ENCODE measurements at regions not wholly inside any gene's neighbourhood (a gene's known extent, or its start where the extent isn't known, plus 50 kb on each side); places are given as distances from the start of the nearest gene placed in this dataset.

- no peak for DNase-seq (ENCODE audit: low read depth, low spot score)
- ChIA-PET CTCF (interaction anchor here (1.4 kb wide), 1 partner anchor 21 kb away, joined by 3 read pairs; no protein-coding TSS in a partner anchor), SMC1A (ENCODE audit: uncharacterized antibody, unreplicated experiment) (interaction anchor here (0.6 kb wide), 1 partner anchor 152 kb away, joined by 3 read pairs; no protein-coding TSS in a partner anchor), RAD21 (ENCODE audit: unreplicated experiment) (no interaction called here), POLR2A (no interaction called here)
- Histone ChIP-seq H3K9me3 (replicated peaks; ENCODE audit: control insufficient read depth, insufficient read depth, low read length) (no peaks in the 10 kb centered on the region), H2AFZ (ENCODE audit: control insufficient read depth, low read depth, low read length) (no peak overlapping the region), H4K20me1 (ENCODE audit: control insufficient read depth, insufficient read depth) (no peaks in the 10 kb centered on the region), H3K27me3 (replicated peaks in 1 of 2; ENCODE audit: control insufficient read depth in 2 of 2, insufficient read depth in 2 of 2, low read length in 1 of 2) (no peaks in the 10 kb centered on the region), H3K79me2 (ENCODE audit: control insufficient read depth, insufficient read depth, low read length) (no peaks in the 10 kb centered on the region), H3K4me3 (no peak overlapping the region), H3K27ac (ENCODE audit: control insufficient read depth, insufficient read depth) (no peak overlapping the region), H3K9ac (ENCODE audit: control insufficient read depth, insufficient read depth, low read length) (no peak overlapping the region), H3K4me1 (ENCODE audit: control insufficient read depth, insufficient read depth, low read length) (no peaks in the 10 kb centered on the region), H3K36me3 (ENCODE audit: control insufficient read depth in 2 of 2, insufficient read depth in 2 of 2, low read length in 1 of 2) (no peaks in the 10 kb centered on the region), H3K4me2 (ENCODE audit: control insufficient read depth, insufficient read depth) (no peak overlapping the region)
- no TSS peak for BruUV-seq (replicated peaks)
- no peak for FAIRE-seq
- in situ Hi-C loops (cut with MboI) (no loop called here), intact Hi-C loops (cut with micrococcal nuclease; ENCODE audit: unreplicated experiment) (no loop called here)
- 22% methylated on average over 2 of the region's 2 CpGs for WGBS (ENCODE audit: insufficient coverage, insufficient replicate concordance, low lambda C conversion rate, missing lambda C conversion rate)
- TF ChIP-seq MYC (IDR thresholded peaks at IDR 0.05; ENCODE audit: insufficient read depth, insufficient read length, insufficient replicate concordance, low read length, severe bottlenecking) (no peak), IKZF2 (IDR thresholded peaks at IDR 0.05) (no peak), BCL11A (IDR thresholded peaks at IDR 0.05; ENCODE audit: low read depth, low read length) (no peak), ATF7 (IDR thresholded peaks at IDR 0.05; ENCODE audit: low read depth) (no peak), MYB (IDR thresholded peaks at IDR 0.05; ENCODE audit: borderline replicate concordance, low read depth, low read length) (no peak), POLR2AphosphoS2 (IDR thresholded peaks at IDR 0.05; ENCODE audit: low read depth, low read length) (no peak)
- no peak for ATAC-seq
These were observed 126.9 kb upstream of the VGLL2 start for GRCh38 chr6:117138425-117138824.

GRCh38 chr6:117138920-117139319 lies 126.4 kb upstream of the VGLL2 start:
- no TSS peak for BruUV-seq (replicated peaks)
- no peaks in the 10 kb centered on the region for H3K4me1 ChIP-seq (ENCODE audit: control insufficient read depth, insufficient read depth, low read length)
- DNase-seq (ENCODE audit: low read depth, low spot score) (no peak), FAIRE-seq (no peak), ATAC-seq (no peak)
- POLR2A ChIA-PET, result no interaction called here
- H3K27ac ChIP-seq (ENCODE audit: control insufficient read depth, insufficient read depth), result no peak overlapping the region
- in situ Hi-C loops (cut with MboI) (no loop called here), intact Hi-C loops (cut with micrococcal nuclease; ENCODE audit: unreplicated experiment) (no loop called here)
- H3K27me3 ChIP-seq (replicated peaks in 1 of 2; ENCODE audit: control insufficient read depth in 2 of 2, insufficient read depth in 2 of 2, low read length in 1 of 2), result no peaks in the 10 kb centered on the region
- H3K79me2 ChIP-seq (ENCODE audit: control insufficient read depth, insufficient read depth, low read length), result no peaks in the 10 kb centered on the region
- no peaks in the 10 kb centered on the region for H3K36me3 ChIP-seq (ENCODE audit: control insufficient read depth in 2 of 2, insufficient read depth in 2 of 2, low read length in 1 of 2)
- CTCF ChIA-PET, result interaction anchor here (1.4 kb wide), 1 partner anchor 22 kb away, joined by 3 read pairs; no protein-coding TSS in a partner anchor
- H4K20me1 ChIP-seq (ENCODE audit: control insufficient read depth, insufficient read depth), result no peaks in the 10 kb centered on the region
- H2AFZ ChIP-seq (ENCODE audit: control insufficient read depth, low read depth, low read length), result no peak overlapping the region
- H3K4me3 ChIP-seq, result no peak overlapping the region
- H3K4me2 ChIP-seq (ENCODE audit: control insufficient read depth, insufficient read depth), result no peak overlapping the region
- RAD21 ChIA-PET (ENCODE audit: unreplicated experiment), result no interaction called here
- no peak overlapping the region for H3K9ac ChIP-seq (ENCODE audit: control insufficient read depth, insufficient read depth, low read length)
- TF ChIP-seq CHD1 (IDR thresholded peaks at IDR 0.05; ENCODE audit: low read depth, low read length), result no peak
- no peak for TF ChIP-seq YBX1 (IDR thresholded peaks at IDR 0.05)
- TF ChIP-seq HSF1 (IDR thresholded peaks at IDR 0.05; ENCODE audit: low read depth, low read length), result no peak
- no peak for TF ChIP-seq ZBTB33 (IDR thresholded peaks at IDR 0.05)
- TF ChIP-seq ZNF384 (IDR thresholded peaks at IDR 0.05; ENCODE audit: borderline replicate concordance, low read depth, low read length), result no peak
- TF ChIP-seq YY1 (IDR thresholded peaks at IDR 0.05; ENCODE audit: low read depth, low read length), result no peak
- TF ChIP-seq NRF1 (conservative IDR thresholded peaks at IDR 0.05; ENCODE audit: low read depth, low read length), result no peak
- TF ChIP-seq GABPA (IDR thresholded peaks at IDR 0.05; ENCODE audit: low read depth), result no peak
- no peaks in the 10 kb centered on the region for H3K9me3 ChIP-seq (replicated peaks; ENCODE audit: control insufficient read depth, insufficient read depth, low read length)
- SMC1A ChIA-PET (ENCODE audit: uncharacterized antibody, unreplicated experiment), result no interaction called here
